ENCODE measurements at regions not wholly inside any gene's neighbourhood (a gene's known extent, or its start where the extent isn't known, plus 50 kb on each side); places are given as distances from the start of the nearest gene placed in this dataset.
A peak's percentile ranks its signal among the peaks of the same experiment; 100 is the strongest.

DNA sequence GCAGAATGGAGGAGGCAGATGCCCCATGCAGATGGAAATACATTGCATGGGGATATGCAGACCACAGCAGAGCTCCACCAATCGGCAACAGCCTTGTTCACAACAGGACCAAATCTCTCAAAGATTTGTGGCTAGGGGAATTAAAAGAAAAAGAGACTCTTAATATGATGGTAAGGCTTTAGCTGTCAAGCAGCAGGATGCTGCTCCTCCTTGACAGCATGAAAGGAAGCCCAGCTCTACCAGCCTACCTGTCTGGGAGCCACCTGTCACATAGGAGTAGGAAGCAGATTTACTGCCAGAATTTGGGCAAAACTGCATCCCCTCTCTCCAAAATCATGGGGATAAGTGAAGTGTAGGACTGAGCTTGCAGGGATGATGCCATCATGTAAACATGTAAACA is 769.6 kb upstream of the ARPP21 start:
- Histone ChIP-seq H3K4me3 (ENCODE audit: low read depth, low read length) (no peak overlapping the region), H3K36me3 (ENCODE audit: control insufficient read depth, insufficient read depth, low read length) (no peaks in the 10 kb centered on the region), H3K27me3 (ENCODE audit: control insufficient read depth, insufficient read depth, low read length) (no peaks in the 10 kb centered on the region)
- no peak for FAIRE-seq
- no peak for DNase-seq (ENCODE audit: low read depth)
- no peak for TF ChIP-seq CTCF (IDR thresholded peaks at IDR 0.05; ENCODE audit: insufficient read depth, low read length, severe bottlenecking)

GRCh38 chr3:34872406-34872805 is 766.9 kb upstream of the ARPP21 start:
- no peak for FAIRE-seq
- Histone ChIP-seq H3K4me3 (ENCODE audit: low read depth, low read length) (no peak overlapping the region), H3K36me3 (ENCODE audit: control insufficient read depth, insufficient read depth, low read length) (no peaks in the 10 kb centered on the region), H3K27me3 (ENCODE audit: control insufficient read depth, insufficient read depth, low read length) (no peaks in the 10 kb centered on the region)
- no peak for DNase-seq (ENCODE audit: low read depth)
- no peak for TF ChIP-seq CTCF (IDR thresholded peaks at IDR 0.05; ENCODE audit: insufficient read depth, low read length, severe bottlenecking)

- no peak for TF ChIP-seq CTCF (IDR thresholded peaks at IDR 0.05; ENCODE audit: insufficient read depth, low read length, severe bottlenecking)
- no peaks in the 10 kb centered on the region for H3K27me3 ChIP-seq (ENCODE audit: control insufficient read depth, insufficient read depth, low read length)
- no peak for DNase-seq (ENCODE audit: low read depth)
- no peaks in the 10 kb centered on the region for H3K36me3 ChIP-seq (ENCODE audit: control insufficient read depth, insufficient read depth, low read length)
- no peak overlapping the region for H3K4me3 ChIP-seq (ENCODE audit: low read depth, low read length)
- FAIRE-seq = no peak
Observed at GRCh38 chr3:34876997-34877396, 762.3 kb upstream of the ARPP21 start.

DNA sequence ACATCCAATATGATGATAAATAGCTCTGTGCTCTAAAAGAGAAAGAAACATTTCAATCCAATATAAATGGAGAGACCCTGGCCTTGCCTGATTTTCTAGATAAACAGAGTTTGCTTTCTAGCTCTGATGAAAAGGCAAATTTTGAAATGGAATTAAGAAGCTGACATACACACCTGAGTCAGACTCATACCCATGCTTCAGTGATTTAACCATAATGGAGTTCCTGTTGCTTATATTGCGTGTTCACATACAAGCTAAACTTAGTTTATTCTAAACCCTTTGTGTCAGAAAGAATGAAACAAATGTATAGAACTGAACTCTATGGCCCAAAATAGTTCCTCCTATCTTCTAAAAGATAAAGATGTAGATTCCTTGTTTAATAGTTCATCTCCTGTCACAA is 760.8 kb upstream of the ARPP21 start:
- no peaks in the 10 kb centered on the region for H3K27me3 ChIP-seq (ENCODE audit: control insufficient read depth, insufficient read depth, low read length)
- FAIRE-seq = no peak
- no peak for TF ChIP-seq CTCF (IDR thresholded peaks at IDR 0.05; ENCODE audit: insufficient read depth, low read length, severe bottlenecking)
- no peaks in the 10 kb centered on the region for H3K36me3 ChIP-seq (ENCODE audit: control insufficient read depth, insufficient read depth, low read length)
- DNase-seq (ENCODE audit: low read depth) = no peak
- no peak overlapping the region for H3K4me3 ChIP-seq (ENCODE audit: low read depth, low read length)

DNA sequence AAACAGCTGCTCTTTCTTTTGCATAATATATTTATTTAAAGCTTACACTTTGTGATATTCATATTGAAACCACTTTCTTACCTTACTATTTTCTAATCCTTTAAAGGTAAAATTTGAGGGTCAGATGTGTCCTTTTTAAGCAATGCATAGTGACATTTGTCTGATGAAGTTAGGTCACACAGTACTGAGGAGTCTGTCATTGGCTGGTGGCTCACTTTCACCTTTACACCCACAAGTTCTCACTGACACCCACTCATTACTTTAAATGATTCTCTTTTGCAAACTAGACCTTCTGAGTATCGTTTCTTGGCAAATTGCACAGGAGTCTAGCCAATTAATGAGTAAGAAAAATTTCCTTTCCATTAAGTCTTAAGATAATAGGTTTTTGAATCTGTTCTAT is 758.3 kb upstream of the ARPP21 start:
- Histone ChIP-seq H3K4me3 (ENCODE audit: low read depth, low read length) (no peak overlapping the region), H3K27me3 (ENCODE audit: control insufficient read depth, insufficient read depth, low read length) (no peaks in the 10 kb centered on the region), H3K36me3 (ENCODE audit: control insufficient read depth, insufficient read depth, low read length) (no peaks in the 10 kb centered on the region)
- no peak for TF ChIP-seq CTCF (IDR thresholded peaks at IDR 0.05; ENCODE audit: insufficient read depth, low read length, severe bottlenecking)
- FAIRE-seq (no peak), DNase-seq (ENCODE audit: low read depth) (no peak)

DNA sequence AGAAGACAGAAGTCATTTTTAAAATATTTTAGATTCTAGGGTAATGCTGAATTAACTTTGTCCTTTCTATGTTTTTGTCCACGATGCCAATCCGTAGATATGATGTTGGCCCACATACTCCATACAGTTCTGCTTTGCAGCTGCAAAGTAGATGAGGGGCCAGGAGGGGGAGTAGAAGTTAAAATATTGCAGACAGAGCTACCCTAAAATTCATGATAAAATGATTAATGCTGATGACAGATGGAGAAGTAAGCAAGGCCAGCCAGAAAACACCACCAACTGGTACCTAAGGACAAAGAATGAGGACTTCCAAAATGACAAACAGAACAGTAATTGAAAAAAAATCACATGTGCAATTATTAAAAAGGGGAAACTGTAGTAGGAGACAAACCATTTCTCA is 756.6 kb upstream of the ARPP21 start:
- Histone ChIP-seq H3K4me3 (ENCODE audit: low read depth, low read length) (no peak overlapping the region), H3K27me3 (ENCODE audit: control insufficient read depth, insufficient read depth, low read length) (no peaks in the 10 kb centered on the region), H3K36me3 (ENCODE audit: control insufficient read depth, insufficient read depth, low read length) (no peaks in the 10 kb centered on the region)
- DNase-seq (ENCODE audit: low read depth) (peak; percentile 6), FAIRE-seq (no peak)
- no peak for TF ChIP-seq CTCF (IDR thresholded peaks at IDR 0.05; ENCODE audit: insufficient read depth, low read length, severe bottlenecking)
